Heart right ventricle (tissue), 16 donors: ENCODE measurements at regions not wholly inside any gene's neighbourhood (a gene's known extent, or its start where the extent isn't known, plus 50 kb on each side); places are given as distances from the start of the nearest gene placed in this dataset.

Experiments
- ATAC-seq, 8 donors: fragments of 200-7000 bp; cut with Tn5 transposase; one replicate each; pipeline ENCODE4 v1.9.1; 2020; ENCODE audit warnings: mild to moderate bottlenecking in 8 of 8, moderate library complexity in 8 of 8, moderate number of reproducible peaks in 1 of 8
- DNase-seq, 2 donors: peaks; one replicate each; pipeline ENCODE4 v3.0.0-alpha.2; 2020
- H3K27ac ChIP-seq, 10 donors: fragments of 200-600 bp; sonication (generic) in 2 of 10; one replicate each; pipeline versions ENCODE4 v1.5.0 to v1.8.0; 2020 to 2022; ENCODE audit warnings: mild to moderate bottlenecking in 3 of 10
- H3K27me3 ChIP-seq, 7 donors: fragments of 200-600 bp; one replicate each; pipeline ENCODE4 v1.8.0; 2021 to 2022; ENCODE audit warnings: mild to moderate bottlenecking in 2 of 7
- H3K36me3 ChIP-seq, 9 donors: fragments of 200-600 bp; sonication (generic) in 1 of 9; one replicate each; pipeline versions ENCODE4 v1.5.0 to v1.8.0; 2020 to 2022; ENCODE audit warnings: mild to moderate bottlenecking in 2 of 9
- H3K4me1 ChIP-seq, 9 donors: fragments of 200-600 bp; sonication (generic) in 1 of 9; one replicate each; pipeline versions ENCODE4 v1.5.0 to v1.8.0; 2020 to 2022; ENCODE audit warnings: mild to moderate bottlenecking in 4 of 9
- H3K4me3 ChIP-seq, 10 donors: fragments of 200-600 bp; sonication (generic) in 2 of 10; one replicate each; pipeline versions ENCODE4 v1.5.0 to v1.8.0; 2020 to 2022; ENCODE audit warnings: mild to moderate bottlenecking in 7 of 10, moderate library complexity in 2 of 10
- H3K9me3 ChIP-seq, 11 donors: fragments of 200-600 bp in 10 of 11; sonication (generic) in 2 of 11; one replicate each; pipeline versions ENCODE4 v1.5.0 to v1.8.0; 2013 to 2022; ENCODE audit warnings: mild to moderate bottlenecking in 2 of 11, control low read depth in 1 of 11, moderate library complexity in 1 of 11
- WGBS, 2 donors: extraction: QIAGEN DNeasy Blood & Tissue Kit; methylation state at CpG; one replicate each; pipeline ENCODE4 v1.1.7; 2013; ENCODE audit warnings: inconsistent platforms in 1 of 2; 5-methylcytosine and 5-hydroxymethylcytosine counted together
- intact Hi-C, 10 donors: fragments of 100-400 bp; cut with DNase I; formaldehyde crosslinking; loops; one replicate each; pipeline versions ENCODE4 v1.11.1 to v1.14.2; 2022
- TF ChIP-seq, protein P1 (sequence below), 9 donors: fragments of 200-600 bp; sonication (generic) in 2 of 9; IDR thresholded peaks; one replicate each; pipeline versions ENCODE4 v1.5.0 to v1.8.0; 2021 to 2022; ENCODE audit warnings: antibody characterized with exemption in 9 of 9, mild to moderate bottlenecking in 5 of 9, moderate library complexity in 1 of 9
- donor health status: Arrhythmogenic right ventricular cardiomyopathy.
- donor health status: ischemic (EF 13 %, LVEDD 7.1; RV severe dilation, severe dysfunction).
- donor health status: healthy with polysubstance abuse.
- donor health status: DM: no; HTN: yes; CAD: no.
- donor health status: DM: no; HTN: no; CAD: no.
- donor health status: ischemic (EF 25% LVEDD 6.9; RV normal size, moderate dysfunction).
- donor health status: ischemic (EF 25% LVEDD 5.7; RV mildly dilated, moderate dysfunction).
- donor health status: healthy.
- donor health status: DM: yes; HTN: yes; CAD: no.
- donor health status: Ischemic cardiomyopathy.
- donor health status: ischemic (EF 35%, LVEDD 5.7; RV mildly dilated, moderate dysfunction).
- donor health status: nonischemic (EF 11% LVEDD 7.7; RV severe dilation, severe dysfunction).
- donor health status: DM: yes; HTN: yes; CAD: no.
- donor health status: PGD.
- donor health status: ischemic (EF 29% LVEDD 5.4; RV normal size, mild dysfunction).
- donor health status: nonischemic (EF 23%, LVEDD 6.1; RV moderate dilation, normal function).

DNA sequence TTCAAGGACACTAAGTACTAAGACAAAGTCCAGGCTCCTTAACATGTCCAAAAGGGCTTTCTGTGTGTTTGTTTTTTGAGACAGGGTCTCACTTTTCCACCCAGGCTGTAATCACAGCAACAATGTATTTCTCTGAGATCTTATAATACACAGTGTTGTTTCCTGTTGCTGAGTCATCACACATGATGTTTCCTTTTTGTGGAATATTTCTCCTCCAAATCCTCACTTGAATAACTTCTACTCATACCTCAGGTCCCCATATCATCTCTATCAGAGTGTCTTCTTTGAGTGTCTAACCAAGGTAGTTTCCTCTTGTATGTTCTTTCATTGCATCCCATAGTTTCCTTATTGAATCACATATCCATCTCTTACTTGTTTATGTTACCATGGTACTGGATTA is 632.0 kb upstream of the PIK3C3 start:
- Histone ChIP-seq H3K4me1 (no peaks in the 10 kb centered on the region), H3K4me3 (no peak overlapping the region), H3K27me3 (no peaks in the 10 kb centered on the region), H3K9me3 (peaks cover 0 to 5% (median 0%) of the 10 kb centered on the region in 11 donors), H3K36me3 (no peaks in the 10 kb centered on the region), H3K27ac (no peak overlapping the region)
- no peak for DNase-seq
- no peak for ATAC-seq
- TF ChIP-seq, protein P1, sequence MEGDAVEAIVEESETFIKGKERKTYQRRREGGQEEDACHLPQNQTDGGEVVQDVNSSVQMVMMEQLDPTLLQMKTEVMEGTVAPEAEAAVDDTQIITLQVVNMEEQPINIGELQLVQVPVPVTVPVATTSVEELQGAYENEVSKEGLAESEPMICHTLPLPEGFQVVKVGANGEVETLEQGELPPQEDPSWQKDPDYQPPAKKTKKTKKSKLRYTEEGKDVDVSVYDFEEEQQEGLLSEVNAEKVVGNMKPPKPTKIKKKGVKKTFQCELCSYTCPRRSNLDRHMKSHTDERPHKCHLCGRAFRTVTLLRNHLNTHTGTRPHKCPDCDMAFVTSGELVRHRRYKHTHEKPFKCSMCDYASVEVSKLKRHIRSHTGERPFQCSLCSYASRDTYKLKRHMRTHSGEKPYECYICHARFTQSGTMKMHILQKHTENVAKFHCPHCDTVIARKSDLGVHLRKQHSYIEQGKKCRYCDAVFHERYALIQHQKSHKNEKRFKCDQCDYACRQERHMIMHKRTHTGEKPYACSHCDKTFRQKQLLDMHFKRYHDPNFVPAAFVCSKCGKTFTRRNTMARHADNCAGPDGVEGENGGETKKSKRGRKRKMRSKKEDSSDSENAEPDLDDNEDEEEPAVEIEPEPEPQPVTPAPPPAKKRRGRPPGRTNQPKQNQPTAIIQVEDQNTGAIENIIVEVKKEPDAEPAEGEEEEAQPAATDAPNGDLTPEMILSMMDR (IDR thresholded peaks at IDR 0.05): no peak
- intact Hi-C loops: no loop called here

DNA sequence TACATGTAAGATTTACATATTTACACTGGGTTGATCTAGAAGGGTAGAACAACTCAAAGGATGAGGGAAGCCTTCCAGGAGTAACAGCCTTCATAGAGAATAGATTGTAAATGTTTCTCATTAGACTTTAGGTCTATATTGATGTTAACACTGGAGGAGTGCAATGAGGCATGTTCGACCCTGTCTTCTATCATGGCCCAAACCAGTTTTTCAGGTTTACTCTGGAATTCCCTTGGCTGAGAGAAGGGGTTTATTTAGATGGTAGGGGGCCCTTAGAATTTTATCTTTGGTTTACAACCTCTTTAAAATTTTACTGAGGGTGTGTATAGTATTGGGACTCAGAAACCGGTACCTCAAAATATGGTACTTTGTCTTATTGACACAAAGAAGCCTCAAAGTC is 634.9 kb upstream of the PIK3C3 start:
- TF ChIP-seq, protein P1 (IDR thresholded peaks at IDR 0.05): no peak
- DNase-seq: no peak
- intact Hi-C loops: no loop called here
- Histone ChIP-seq H3K27ac (no peak overlapping the region), H3K9me3 (peaks cover 0 to 21% (median 0%) of the 10 kb centered on the region in 11 donors), H3K36me3 (no peaks in the 10 kb centered on the region), H3K4me3 (no peak overlapping the region), H3K4me1 (no peaks in the 10 kb centered on the region), H3K27me3 (no peaks in the 10 kb centered on the region)
- ATAC-seq: no peak
- 84 to 85% methylated on average over 2 of the region's 2 CpGs for WGBS, 2 donors

DNA sequence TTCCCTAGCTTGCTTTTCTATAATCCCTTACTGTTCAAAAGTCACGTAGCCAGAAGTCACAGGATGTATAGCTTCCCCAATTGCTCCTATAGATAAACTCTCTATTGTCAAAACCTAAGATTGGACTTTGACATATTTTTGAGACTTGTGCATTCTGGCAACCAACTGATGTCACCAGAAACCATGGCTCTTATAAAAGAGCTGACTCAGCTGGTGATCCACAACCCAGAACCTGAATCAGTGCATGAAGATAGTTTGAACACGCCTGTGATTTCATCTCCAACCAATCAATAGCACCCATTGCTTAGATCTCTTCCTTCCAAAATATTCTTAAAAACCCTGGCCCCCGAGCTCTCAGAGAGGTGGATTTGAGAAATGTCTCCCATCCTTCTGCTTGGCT is 639.9 kb upstream of the PIK3C3 start:
- H3K4me3 ChIP-seq: no peak overlapping the region
- DNase-seq: no peak
- intact Hi-C loops: no loop called here
- WGBS, 2 donors: 75 to 77% methylated on average over 3 of the region's 3 CpGs
- peaks cover 0 to 39% (median 0%) of the 10 kb centered on the region in 11 donors for H3K9me3 ChIP-seq
- no peaks in the 10 kb centered on the region for H3K36me3 ChIP-seq
- H3K27ac ChIP-seq: no peak overlapping the region
- TF ChIP-seq, protein P1 (IDR thresholded peaks at IDR 0.05): no peak
- no peaks in the 10 kb centered on the region for H3K27me3 ChIP-seq
- no peak for ATAC-seq
- no peaks in the 10 kb centered on the region for H3K4me1 ChIP-seq

DNA sequence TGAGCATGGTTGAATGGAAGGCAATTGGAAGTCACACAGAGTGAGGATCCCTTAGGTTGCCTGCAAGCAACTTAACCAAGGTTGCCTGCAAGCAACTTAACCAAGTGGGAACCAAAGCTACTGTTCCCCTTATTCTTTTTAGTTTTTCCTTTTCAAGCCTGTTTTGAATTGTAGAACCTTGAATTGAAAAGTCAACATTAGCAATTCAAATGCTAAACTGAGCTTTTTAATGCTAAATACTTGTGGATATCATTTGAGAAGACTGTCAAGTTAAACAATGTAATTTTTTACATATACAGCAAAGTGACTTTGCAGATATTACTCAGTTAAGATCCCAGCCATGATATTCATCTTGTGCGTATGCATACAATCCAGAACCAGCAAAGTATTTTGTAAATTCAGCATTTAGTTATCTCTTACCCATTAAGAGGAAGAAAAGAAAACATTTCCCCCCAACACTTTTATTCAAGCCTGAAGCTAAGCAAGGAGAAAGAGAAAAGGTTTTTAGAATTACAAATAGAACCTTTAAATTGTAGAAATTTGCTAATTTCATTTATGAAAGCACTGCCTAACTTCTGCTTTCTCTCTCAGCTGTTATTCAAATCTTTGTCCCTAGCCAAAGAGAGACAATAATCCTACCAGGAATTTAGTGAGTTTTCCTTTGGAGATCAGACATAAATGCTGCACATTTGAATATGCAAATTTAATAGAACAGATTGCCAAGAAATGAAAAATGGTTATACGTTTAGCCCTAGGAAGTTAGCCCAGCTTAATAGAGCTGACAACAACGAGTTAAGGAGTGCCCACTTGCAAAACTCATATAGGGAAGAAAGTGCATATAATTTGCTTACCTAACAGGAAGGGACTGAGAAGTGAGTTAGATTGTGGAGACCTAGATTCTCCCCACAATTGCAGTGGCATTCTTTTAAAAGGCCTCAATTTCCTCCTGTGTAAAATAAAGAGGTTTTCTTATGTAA is 643.2 kb upstream of the PIK3C3 start:
- no peaks in the 10 kb centered on the region for H3K36me3 ChIP-seq
- H3K9me3 ChIP-seq: peaks cover 0 to 34% (median 0%) of the 10 kb centered on the region in 11 donors
- no peaks in the 10 kb centered on the region for H3K4me1 ChIP-seq
- WGBS, 2 donors: 65 to 73% methylated on average over 3 of the region's 3 CpGs
- TF ChIP-seq, protein P1 (IDR thresholded peaks at IDR 0.05): no peak
- no peak for ATAC-seq
- no peak for DNase-seq
- no peaks in the 10 kb centered on the region for H3K27me3 ChIP-seq
- no peak overlapping the region for H3K27ac ChIP-seq
- no peak overlapping the region for H3K4me3 ChIP-seq
- intact Hi-C loops: no loop called here
